ENCODE measurements at regions not wholly inside any gene's neighbourhood (a gene's known extent, or its start where the extent isn't known, plus 50 kb on each side); places are given as distances from the start of the nearest gene placed in this dataset.
A peak's percentile ranks its signal among the peaks of the same experiment; 100 is the strongest.

DNA sequence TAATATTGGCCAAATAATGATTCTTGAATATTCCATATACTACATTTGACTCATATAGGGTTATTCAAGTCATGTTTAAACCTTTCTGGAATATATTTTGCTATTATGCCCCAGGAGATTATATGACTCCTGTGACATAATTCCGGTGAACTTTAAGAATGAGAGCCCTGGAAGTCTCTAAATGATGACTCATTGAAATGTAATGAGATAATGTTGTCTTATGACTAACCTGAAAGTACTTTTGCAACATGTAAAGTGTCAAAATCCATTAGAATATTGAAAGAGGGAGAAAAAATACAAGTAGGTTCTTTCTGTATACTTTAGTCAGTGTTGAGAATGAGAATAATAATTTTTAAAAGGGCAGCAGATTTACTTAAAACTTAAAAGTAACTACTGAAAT lies 830.4 kb downstream of the MAT2B start:
- ChIA-PET CTCF (no interaction called here), POLR2A (no interaction called here)
- Histone ChIP-seq H3K79me2 (ENCODE audit: control insufficient read depth, insufficient read depth, low read length) (no peaks in the 10 kb centered on the region), H4K20me1 (replicated peaks; ENCODE audit: control insufficient read depth, extremely low read depth, insufficient read depth, low read length) (no peaks in the 10 kb centered on the region), H3K27ac (ENCODE audit: insufficient read depth, low read depth, low read length) (peak overlapping the region; percentile 74), H3K4me2 (ENCODE audit: insufficient read depth, low read length) (peak overlapping the region; percentile 20), H3K9me1 (replicated peaks; ENCODE audit: control insufficient read depth, extremely low read depth, insufficient read depth, low read length) (no peaks in the 10 kb centered on the region), H3K36me3 (ENCODE audit: control insufficient read depth in 2 of 2, extremely low read depth in 1 of 2, insufficient read depth in 2 of 2, low read length in 2 of 2) (no peaks in the 10 kb centered on the region), H3K4me1 (ENCODE audit: control insufficient read depth, extremely low read depth, insufficient read depth, low read length) (peaks cover 16% of the 10 kb centered on the region), H3K27me3 (ENCODE audit: control insufficient read depth in 2 of 2, insufficient read depth in 2 of 2, low read length in 2 of 2) (no peaks in the 10 kb centered on the region), H3K4me3 (replicated peaks in 1 of 3; ENCODE audit: insufficient read depth in 1 of 3, low read depth in 1 of 3, low read length in 3 of 3) (no peak overlapping the region), H3K9me3 (replicated peaks; ENCODE audit: control insufficient read depth, insufficient read depth, low read length) (no peaks in the 10 kb centered on the region), H3K9ac (replicated peaks; ENCODE audit: extremely low read depth, insufficient read depth, low read length) (peak overlapping the region; percentile 29), H2AFZ (ENCODE audit: low read depth, low read length) (peak overlapping the region; percentile 58)
- FAIRE-seq (no peak), DNase-seq (ENCODE audit: low read depth, low spot score) (peak; percentile 66)
- no TSS peak for BruUV-seq (replicated peaks)
- intact Hi-C loops (cut with micrococcal nuclease) (no loop called here), dilution Hi-C loops (cut with MboI; ENCODE audit: extremely low pct_ligation_motif_present, low sequenced_read_pairs) (no loop called here)
- TF ChIP-seq JUN (IDR thresholded peaks at IDR 0.05; ENCODE audit: borderline replicate concordance, insufficient read depth, insufficient read length, low read depth) = peak; percentile 81
- no peak for TF ChIP-seq POLR2AphosphoS5 (IDR thresholded peaks at IDR 0.05; ENCODE audit: insufficient read depth, low read depth, low read length)
- TF ChIP-seq, protein P1, sequence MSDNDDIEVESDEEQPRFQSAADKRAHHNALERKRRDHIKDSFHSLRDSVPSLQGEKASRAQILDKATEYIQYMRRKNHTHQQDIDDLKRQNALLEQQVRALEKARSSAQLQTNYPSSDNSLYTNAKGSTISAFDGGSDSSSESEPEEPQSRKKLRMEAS (IDR thresholded peaks at IDR 0.05; ENCODE audit: insufficient read depth, insufficient read length) = no peak
- no peak for TF ChIP-seq EZH2 (IDR thresholded peaks at IDR 0.05; ENCODE audit: borderline replicate concordance, low read depth, low read length, severe bottlenecking)
- peak; percentile 92 for TF ChIP-seq FOS (IDR thresholded peaks at IDR 0.05; ENCODE audit: borderline replicate concordance, insufficient read depth, low read length)
- TF ChIP-seq POLR2A (IDR thresholded peaks at IDR 0.05; ENCODE audit: low read depth, low read length) = no peak

DNA sequence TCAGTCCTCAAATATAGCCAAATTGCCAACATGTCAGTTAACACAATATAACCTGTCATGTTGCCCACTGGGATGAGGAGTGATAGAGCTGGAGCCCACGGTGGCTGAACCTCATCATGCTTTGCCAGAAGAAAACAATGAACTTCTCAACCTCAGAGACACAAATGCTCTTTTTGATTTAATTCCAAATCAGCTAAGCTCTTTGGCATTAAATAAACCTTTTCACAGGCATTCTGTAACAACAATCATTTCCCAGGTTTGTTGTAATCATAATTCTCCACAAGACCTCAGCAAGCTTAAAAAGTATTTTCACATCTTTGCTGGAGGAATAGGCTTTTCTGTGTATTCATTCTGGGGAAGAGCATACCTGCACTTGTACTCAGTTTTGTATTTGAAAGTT lies 830.9 kb downstream of the MAT2B start:
- no peaks in the 10 kb centered on the region for H3K27me3 ChIP-seq (ENCODE audit: control insufficient read depth in 2 of 2, insufficient read depth in 2 of 2, low read length in 2 of 2)
- H4K20me1 ChIP-seq (replicated peaks; ENCODE audit: control insufficient read depth, extremely low read depth, insufficient read depth, low read length) = no peaks in the 10 kb centered on the region
- TSS peak; percentile 88 for BruUV-seq (replicated peaks)
- dilution Hi-C loops (cut with MboI; ENCODE audit: extremely low pct_ligation_motif_present, low sequenced_read_pairs) = no loop called here
- ChIA-PET CTCF (interaction anchor here (1.0 kb wide), 1 partner anchor 254 kb away, joined by 3 read pairs; no protein-coding TSS in a partner anchor), POLR2A (no interaction called here)
- H3K79me2 ChIP-seq (ENCODE audit: control insufficient read depth, insufficient read depth, low read length) = no peaks in the 10 kb centered on the region
- DNase-seq (ENCODE audit: low read depth, low spot score) = no peak
- peak overlapping the region; percentile 29 for H3K9ac ChIP-seq (replicated peaks; ENCODE audit: extremely low read depth, insufficient read depth, low read length)
- no peak overlapping the region for H3K4me3 ChIP-seq (replicated peaks in 1 of 3; ENCODE audit: insufficient read depth in 1 of 3, low read depth in 1 of 3, low read length in 3 of 3)
- no peaks in the 10 kb centered on the region for H3K9me3 ChIP-seq (replicated peaks; ENCODE audit: control insufficient read depth, insufficient read depth, low read length)
- TF ChIP-seq POLR2AphosphoS5 (IDR thresholded peaks at IDR 0.05; ENCODE audit: insufficient read depth, low read depth, low read length) = no peak
- no peak for TF ChIP-seq MYC (IDR thresholded peaks at IDR 0.05; ENCODE audit: low read depth, low read length)
- TF ChIP-seq JUN (IDR thresholded peaks at IDR 0.05; ENCODE audit: borderline replicate concordance, insufficient read depth, insufficient read length, low read depth) = no peak
- no peak for TF ChIP-seq GATA2 (IDR thresholded peaks at IDR 0.05; ENCODE audit: insufficient read depth, insufficient read length, low read depth, low read length)
- TF ChIP-seq, protein P1 (IDR thresholded peaks at IDR 0.05; ENCODE audit: insufficient read depth, insufficient read length) = no peak
- no peak for FAIRE-seq
- no peaks in the 10 kb centered on the region for H3K9me1 ChIP-seq (replicated peaks; ENCODE audit: control insufficient read depth, extremely low read depth, insufficient read depth, low read length)
- peak overlapping the region; percentile 74 for H3K27ac ChIP-seq (ENCODE audit: insufficient read depth, low read depth, low read length)
- peak overlapping the region; percentile 20 for H3K4me2 ChIP-seq (ENCODE audit: insufficient read depth, low read length)
- peak overlapping the region; percentile 58 for H2AFZ ChIP-seq (ENCODE audit: low read depth, low read length)
- intact Hi-C loops (cut with micrococcal nuclease) = no loop called here
- H3K4me1 ChIP-seq (ENCODE audit: control insufficient read depth, extremely low read depth, insufficient read depth, low read length) = peaks cover 16% of the 10 kb centered on the region
- H3K36me3 ChIP-seq (ENCODE audit: control insufficient read depth in 2 of 2, extremely low read depth in 1 of 2, insufficient read depth in 2 of 2, low read length in 2 of 2) = no peaks in the 10 kb centered on the region

Measured in endothelial cell of umbilical vein (primary cell).